GM12878 (cell line): ENCODE measurements at regions not wholly inside any gene's neighbourhood (a gene's known extent, or its start where the extent isn't known, plus 50 kb on each side); places are given as distances from the start of the nearest gene placed in this dataset.

Experiments used
- ATAC-seq: fragments of 200-7000 bp; cut with Tn5 transposase; 3 replicates; pipeline ENCODE4 v1.9.1; 2020; ENCODE audit warnings: mild to moderate bottlenecking, moderate library complexity
- BruUV-seq: library from RNA; stranded (reverse); fragments of 400-500 nt; replicated peaks from 2 replicates; lab custom pipeline; 2021; lab: Mats Ljungman, UMichigan
- CTCF ChIA-PET: fragments of 300-600 bp; sonication (Branson Sonifier 250); formaldehyde crosslinking; extraction: SDS; loops from one replicate; lab custom pipeline; 2021; ENCODE audit warnings: inconsistent platforms; lab: Yijun Ruan, JAX
- POLR2A ChIA-PET: fragments of 350-600 bp; formaldehyde crosslinking; extraction: SDS; loops from one replicate; lab custom pipeline; 2021; ENCODE audit warnings: inconsistent platforms; lab: Charles Lee
- RAD21 ChIA-PET: fragments of 300-600 bp; sonication (Branson Sonifier 250); formaldehyde crosslinking; loops from one replicate; lab custom pipeline; 2023; ENCODE audit warnings: antibody characterized with exemption; ENCODE audit not compliant: unreplicated experiment; lab: Charles Lee
- SMC1A ChIA-PET: fragments of 300-600 bp; sonication (Branson Sonifier 250); formaldehyde crosslinking; loops from one replicate; lab custom pipeline; 2023; ENCODE audit not compliant: unreplicated experiment, uncharacterized antibody; lab: Charles Lee
- DNase-seq: peaks from one replicate; pipeline ENCODE4 v3.0.0-alpha.2; 2011; ENCODE audit warnings: low read depth, low spot score
- FAIRE-seq: peaks from 3 replicates; lab custom pipeline; 2011; peaks lifted over from hg19 to GRCh38; lab: Jason Lieb, UNC
- H2AFZ ChIP-seq: 2 replicates; pipeline ENCODE4 v1.6.0; 2011; ENCODE audit warnings: low read depth, low read length, control low read depth; ENCODE audit not compliant: control insufficient read depth
- H3K27ac ChIP-seq: 2 replicates; pipeline ENCODE4 v1.5.1; 2011; ENCODE audit warnings: control low read depth; ENCODE audit not compliant: control insufficient read depth, insufficient read depth
- H3K27me3 ChIP-seq, 2 experiments: replicated peaks in 1 of 2; 2 replicates each; pipeline versions ENCODE4 v1.6.0 to v1.6.1; 2011; ENCODE audit warnings: low read length in 1 of 2; ENCODE audit not compliant: control insufficient read depth in 2 of 2, insufficient read depth in 2 of 2
- H3K36me3 ChIP-seq, 2 experiments: 2 replicates each; pipeline ENCODE4 v1.5.1; 2011; ENCODE audit warnings: low read length in 1 of 2; ENCODE audit not compliant: control insufficient read depth in 2 of 2, insufficient read depth in 2 of 2
- H3K4me1 ChIP-seq: 2 replicates; pipeline ENCODE4 v1.6.1; 2011; ENCODE audit warnings: mild to moderate bottlenecking, low read length, moderate library complexity, mixed read lengths; ENCODE audit not compliant: control insufficient read depth, insufficient read depth
- H3K4me2 ChIP-seq: 2 replicates; pipeline ENCODE4 v1.6.0; 2011; ENCODE audit warnings: control low read depth; ENCODE audit not compliant: control insufficient read depth, insufficient read depth
- H3K4me3 ChIP-seq: fragments of 200-600 bp; sonication (generic); 2 replicates; pipeline ENCODE4 v1.5.1; 2016
- H3K79me2 ChIP-seq: 2 replicates; pipeline ENCODE4 v1.6.0; 2011; ENCODE audit warnings: low read length; ENCODE audit not compliant: control insufficient read depth, insufficient read depth
- H3K9ac ChIP-seq: 2 replicates; pipeline ENCODE4 v1.8.0; 2011; ENCODE audit warnings: low read length, control low read depth, mixed read lengths; ENCODE audit not compliant: control insufficient read depth, insufficient read depth
- H3K9me3 ChIP-seq: replicated peaks from 3 replicates; pipeline ENCODE4 v1.5.1; 2011; ENCODE audit warnings: mild to moderate bottlenecking, low read length; ENCODE audit not compliant: control insufficient read depth, insufficient read depth
- H4K20me1 ChIP-seq: 2 replicates; pipeline ENCODE4 v1.6.0; 2011; ENCODE audit not compliant: control insufficient read depth, insufficient read depth
- ATF3 ChIP-seq: IDR thresholded peaks from 2 replicates; pipeline ENCODE4 v1.6.1; 2011; ENCODE audit warnings: low read depth, mild to moderate bottlenecking, low read length, moderate library complexity, borderline replicate concordance; ENCODE audit errors: extremely low read depth
- ATF7 ChIP-seq: fragments of 450-650 bp; IDR thresholded peaks from 2 replicates; pipeline ENCODE4 v1.6.1; 2016; ENCODE audit warnings: low read depth, mild to moderate bottlenecking
- EP300 ChIP-seq, 2 experiments: fragments of 150-350 bp in 1 of 2; IDR thresholded peaks; 2 replicates each; pipeline ENCODE4 v1.6.1; 2011 to 2012; ENCODE audit warnings: low read depth in 2 of 2, low read length in 2 of 2, borderline replicate concordance in 1 of 2, improper control_type of control experiment in 1 of 2, inconsistent platforms in 1 of 2; ENCODE audit not compliant: control insufficient read depth in 1 of 2
- ETV6 ChIP-seq, 2 experiments: fragments of 450-650 bp in 1 of 2; IDR thresholded peaks in 1 of 2; conservative IDR thresholded peaks in 1 of 2; 2 replicates each; pipeline ENCODE4 v1.6.1; 2014; ENCODE audit warnings: antibody characterized with exemption in 1 of 2, borderline replicate concordance in 1 of 2, low read depth in 1 of 2, mild to moderate bottlenecking in 1 of 2, moderate library complexity in 1 of 2
- FOXK2 ChIP-seq: fragments of 450-650 bp; IDR thresholded peaks from 2 replicates; pipeline ENCODE4 v1.6.1; 2017; ENCODE audit warnings: mild to moderate bottlenecking, moderate library complexity
- FOXM1 ChIP-seq: IDR thresholded peaks from 2 replicates; pipeline ENCODE4 v1.6.1; 2012; ENCODE audit warnings: low read depth, mild to moderate bottlenecking, inconsistent platforms, low read length, moderate library complexity
- JUNB ChIP-seq: IDR thresholded peaks from 2 replicates; pipeline ENCODE4 v1.6.1; 2016; ENCODE audit warnings: antibody characterized with exemption, mild to moderate bottlenecking
- RFX5 ChIP-seq: IDR thresholded peaks from 2 replicates; pipeline ENCODE4 v1.6.1; 2011; ENCODE audit warnings: low read depth, low read length, improper control_type of control experiment
- SIN3A ChIP-seq: IDR thresholded peaks from 2 replicates; pipeline ENCODE4 v1.6.1; 2012; ENCODE audit warnings: low read depth, low read length, improper control_type of control experiment
- ZNF217 ChIP-seq: fragments of 450-650 bp; IDR thresholded peaks from 2 replicates; pipeline ENCODE4 v1.6.1; 2017; ENCODE audit warnings: antibody characterized with exemption, mild to moderate bottlenecking
- whole genome bisulfite sequencing: methylation state at CpG from one replicate; pipeline ENCODE4 v1.1.6; 2016; ENCODE audit warnings: low lambda C conversion rate; ENCODE audit not compliant: insufficient replicate concordance, insufficient coverage; ENCODE audit errors: missing lambda C conversion rate; 5-methylcytosine and 5-hydroxymethylcytosine counted together
- in situ Hi-C: fragments of 300-500 bp; cut with MboI; formaldehyde crosslinking; loops from 9 replicates; pipeline ENCODE4 v1.14.3; 2018; ENCODE audit warnings: mixed read lengths
- intact Hi-C: fragments of 100-400 bp; cut with micrococcal nuclease; formaldehyde crosslinking; loops from one replicate; pipeline ENCODE4 v1.14.2; 2022; ENCODE audit not compliant: unreplicated experiment
- TF ChIP-seq, protein P1 (sequence below): fragments of 450-650 bp; formaldehyde crosslinking; IDR thresholded peaks from 2 replicates; pipeline ENCODE4 v1.5.0; 2022; ENCODE audit warnings: mild to moderate bottlenecking, missing genetic modification characterization
- TF ChIP-seq, protein P2 (sequence below): IDR thresholded peaks from 2 replicates; pipeline ENCODE4 v1.6.1; 2011; ENCODE audit warnings: borderline replicate concordance, low read depth, mild to moderate bottlenecking, moderate library complexity, mixed read lengths, low read length; ENCODE audit not compliant: insufficient read depth; ENCODE audit errors: extremely low read length
- TF ChIP-seq, protein P3 (sequence below): IDR thresholded peaks from 2 replicates; pipeline ENCODE4 v1.6.1; 2011; ENCODE audit warnings: borderline replicate concordance, low read depth, mild to moderate bottlenecking, moderate library complexity, low read length; ENCODE audit not compliant: insufficient read depth, poor library complexity, severe bottlenecking
- TF ChIP-seq, protein P4 (sequence below): fragments of 450-650 bp; IDR thresholded peaks from 2 replicates; pipeline ENCODE4 v1.6.1; 2017; ENCODE audit warnings: borderline replicate concordance

DNA sequence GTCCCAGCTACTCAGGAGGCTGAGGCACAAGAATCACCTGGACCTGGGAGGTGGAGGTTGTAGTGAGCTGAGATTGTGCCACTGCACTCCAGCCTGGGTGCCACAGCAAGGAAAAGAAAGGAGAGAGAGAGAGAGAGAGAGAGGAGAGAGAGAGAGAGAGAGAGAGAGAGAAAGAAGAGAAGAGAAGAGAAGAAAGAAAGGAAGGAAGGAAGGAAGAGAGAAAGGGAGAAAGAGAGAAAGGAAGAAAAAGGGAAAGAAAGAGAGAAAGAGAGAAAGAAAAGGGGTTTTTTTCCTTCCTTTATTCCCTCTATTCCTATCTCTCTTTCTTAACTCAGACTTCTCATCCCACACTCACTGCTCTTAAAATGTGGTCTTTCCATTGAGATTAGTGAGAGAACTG is 238.7 kb upstream of the PRDM1 start (continued):
- TF ChIP-seq, protein P1, sequence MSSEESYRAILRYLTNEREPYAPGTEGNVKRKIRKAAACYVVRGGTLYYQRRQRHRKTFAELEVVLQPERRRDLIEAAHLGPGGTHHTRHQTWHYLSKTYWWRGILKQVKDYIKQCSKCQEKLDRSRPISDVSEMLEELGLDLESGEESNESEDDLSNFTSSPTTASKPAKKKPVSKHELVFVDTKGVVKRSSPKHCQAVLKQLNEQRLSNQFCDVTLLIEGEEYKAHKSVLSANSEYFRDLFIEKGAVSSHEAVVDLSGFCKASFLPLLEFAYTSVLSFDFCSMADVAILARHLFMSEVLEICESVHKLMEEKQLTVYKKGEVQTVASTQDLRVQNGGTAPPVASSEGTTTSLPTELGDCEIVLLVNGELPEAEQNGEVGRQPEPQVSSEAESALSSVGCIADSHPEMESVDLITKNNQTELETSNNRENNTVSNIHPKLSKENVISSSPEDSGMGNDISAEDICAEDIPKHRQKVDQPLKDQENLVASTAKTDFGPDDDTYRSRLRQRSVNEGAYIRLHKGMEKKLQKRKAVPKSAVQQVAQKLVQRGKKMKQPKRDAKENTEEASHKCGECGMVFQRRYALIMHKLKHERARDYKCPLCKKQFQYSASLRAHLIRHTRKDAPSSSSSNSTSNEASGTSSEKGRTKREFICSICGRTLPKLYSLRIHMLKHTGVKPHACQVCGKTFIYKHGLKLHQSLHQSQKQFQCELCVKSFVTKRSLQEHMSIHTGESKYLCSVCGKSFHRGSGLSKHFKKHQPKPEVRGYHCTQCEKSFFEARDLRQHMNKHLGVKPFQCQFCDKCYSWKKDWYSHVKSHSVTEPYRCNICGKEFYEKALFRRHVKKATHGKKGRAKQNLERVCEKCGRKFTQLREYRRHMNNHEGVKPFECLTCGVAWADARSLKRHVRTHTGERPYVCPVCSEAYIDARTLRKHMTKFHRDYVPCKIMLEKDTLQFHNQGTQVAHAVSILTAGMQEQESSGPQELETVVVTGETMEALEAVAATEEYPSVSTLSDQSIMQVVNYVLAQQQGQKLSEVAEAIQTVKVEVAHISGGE (CRISPR knock-in tag): no peak
- TF ChIP-seq FOXM1: no peak
- TF ChIP-seq, all 136 proteins: peak for 0

- no peak for DNase-seq
- Histone ChIP-seq H2AFZ (no peak overlapping the region), H3K4me3 (no peak overlapping the region), H3K4me1 (no peaks in the 10 kb centered on the region), H3K27ac (no peak overlapping the region), H3K36me3 (no peaks in the 10 kb centered on the region), H3K79me2 (no peaks in the 10 kb centered on the region), H3K9me3 (no peaks in the 10 kb centered on the region), H3K9ac (no peak overlapping the region), H4K20me1 (no peaks in the 10 kb centered on the region), H3K27me3 (no peaks in the 10 kb centered on the region), H3K4me2 (no peak overlapping the region)
- in situ Hi-C loops: no loop called here
- ATAC-seq: no peak
- no peak for FAIRE-seq
- 64% methylated on average over 7 of the region's 7 CpGs for WGBS
- SMC1A ChIA-PET: interaction anchor here (1.1 to 1.2 kb wide), 2 partner anchors 10 to 13 kb away, joined by 3 read pairs; no protein-coding TSS in a partner anchor
- CTCF ChIA-PET: interaction anchor here (1.6 kb wide), 1 partner anchor 9 kb away, joined by 3 read pairs; no protein-coding TSS in a partner anchor
- POLR2A ChIA-PET: no interaction called here
- RAD21 ChIA-PET: no interaction called here
- intact Hi-C loops: no loop called here
- BruUV-seq: no TSS peak
- TF ChIP-seq, protein P2, sequence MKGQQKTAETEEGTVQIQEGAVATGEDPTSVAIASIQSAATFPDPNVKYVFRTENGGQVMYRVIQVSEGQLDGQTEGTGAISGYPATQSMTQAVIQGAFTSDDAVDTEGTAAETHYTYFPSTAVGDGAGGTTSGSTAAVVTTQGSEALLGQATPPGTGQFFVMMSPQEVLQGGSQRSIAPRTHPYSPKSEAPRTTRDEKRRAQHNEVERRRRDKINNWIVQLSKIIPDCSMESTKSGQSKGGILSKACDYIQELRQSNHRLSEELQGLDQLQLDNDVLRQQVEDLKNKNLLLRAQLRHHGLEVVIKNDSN: no peak
- TF ChIP-seq RFX5 (no peak), ATF3 (no peak), FOXK2 (no peak), ZNF217 (no peak), SIN3A (no peak), ATF7 (no peak), JUNB (no peak), EP300 (IDR thresholded peaks at IDR 0.05; ENCODE audit: borderline replicate concordance in 1 of 2, control insufficient read depth in 1 of 2, low read depth in 2 of 2, low read length in 2 of 2) (no peak), ETV6 (conservative IDR thresholded peaks at IDR 0.05 in 1 of 2, IDR thresholded peaks at IDR 0.05 in 1 of 2; ENCODE audit: borderline replicate concordance in 1 of 2, low read depth in 1 of 2) (no peak)
- TF ChIP-seq, protein P3, sequence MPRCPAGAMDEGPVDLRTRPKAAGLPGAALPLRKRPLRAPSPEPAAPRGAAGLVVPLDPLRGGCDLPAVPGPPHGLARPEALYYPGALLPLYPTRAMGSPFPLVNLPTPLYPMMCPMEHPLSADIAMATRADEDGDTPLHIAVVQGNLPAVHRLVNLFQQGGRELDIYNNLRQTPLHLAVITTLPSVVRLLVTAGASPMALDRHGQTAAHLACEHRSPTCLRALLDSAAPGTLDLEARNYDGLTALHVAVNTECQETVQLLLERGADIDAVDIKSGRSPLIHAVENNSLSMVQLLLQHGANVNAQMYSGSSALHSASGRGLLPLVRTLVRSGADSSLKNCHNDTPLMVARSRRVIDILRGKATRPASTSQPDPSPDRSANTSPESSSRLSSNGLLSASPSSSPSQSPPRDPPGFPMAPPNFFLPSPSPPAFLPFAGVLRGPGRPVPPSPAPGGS: no peak
- TF ChIP-seq, protein P4, sequence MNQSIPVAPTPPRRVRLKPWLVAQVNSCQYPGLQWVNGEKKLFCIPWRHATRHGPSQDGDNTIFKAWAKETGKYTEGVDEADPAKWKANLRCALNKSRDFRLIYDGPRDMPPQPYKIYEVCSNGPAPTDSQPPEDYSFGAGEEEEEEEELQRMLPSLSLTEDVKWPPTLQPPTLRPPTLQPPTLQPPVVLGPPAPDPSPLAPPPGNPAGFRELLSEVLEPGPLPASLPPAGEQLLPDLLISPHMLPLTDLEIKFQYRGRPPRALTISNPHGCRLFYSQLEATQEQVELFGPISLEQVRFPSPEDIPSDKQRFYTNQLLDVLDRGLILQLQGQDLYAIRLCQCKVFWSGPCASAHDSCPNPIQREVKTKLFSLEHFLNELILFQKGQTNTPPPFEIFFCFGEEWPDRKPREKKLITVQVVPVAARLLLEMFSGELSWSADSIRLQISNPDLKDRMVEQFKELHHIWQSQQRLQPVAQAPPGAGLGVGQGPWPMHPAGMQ: no peak
Measured at GRCh38 chr6:105844275-105844883, 241.8 kb upstream of the PRDM1 start.
